ENCODE measurements at regions not wholly inside any gene's neighbourhood (a gene's known extent, or its start where the extent isn't known, plus 50 kb on each side); places are given as distances from the start of the nearest gene placed in this dataset.
"Not testable (repeated sequence)": the region's sequence is repeated elsewhere in the genome, so short reads cannot be mapped to it uniquely, and the experiment has no call there.

DNA sequence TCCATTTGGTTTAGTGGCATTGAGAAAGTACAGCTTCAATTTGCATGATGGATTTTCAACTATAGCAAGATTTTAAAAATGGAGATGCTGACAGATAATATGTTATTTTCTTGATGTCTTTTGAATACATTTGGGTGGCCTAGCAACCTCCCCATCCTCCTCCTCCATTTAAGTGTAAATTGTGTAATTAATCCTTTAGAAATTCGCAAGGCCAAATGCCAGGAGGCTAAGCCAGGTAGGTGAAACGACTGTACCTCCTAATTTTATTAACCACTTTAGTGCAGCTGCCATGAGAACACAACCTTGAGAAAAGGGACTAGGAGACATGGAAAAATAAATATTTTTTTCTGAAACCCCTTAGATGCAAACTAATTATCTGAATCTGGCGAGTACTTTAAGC lies 248.8 kb downstream of the MRPS30 start:
- no peak for DNase-seq (ENCODE audit: low read depth in 2 of 2)

DNA sequence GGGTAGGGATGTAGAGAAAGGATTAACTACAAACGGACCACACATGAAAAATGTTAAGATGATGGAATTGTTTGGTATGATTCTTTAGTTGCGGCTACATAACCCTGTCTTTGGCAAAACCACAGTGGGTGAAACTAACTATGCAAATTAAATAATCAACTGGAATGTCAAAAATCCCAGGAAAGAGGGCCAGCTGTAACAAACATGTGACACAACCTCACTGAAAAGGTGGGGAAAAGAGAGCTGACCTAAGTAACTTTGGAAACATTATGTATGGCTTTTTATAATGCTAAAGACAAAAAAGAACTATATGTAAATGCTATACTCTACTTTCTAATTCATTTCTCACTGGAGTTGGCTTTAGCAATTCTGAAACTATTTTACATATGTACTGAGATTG lies 252.0 kb downstream of the MRPS30 start:
- no peak for DNase-seq (ENCODE audit: low read depth in 2 of 2)

DNA sequence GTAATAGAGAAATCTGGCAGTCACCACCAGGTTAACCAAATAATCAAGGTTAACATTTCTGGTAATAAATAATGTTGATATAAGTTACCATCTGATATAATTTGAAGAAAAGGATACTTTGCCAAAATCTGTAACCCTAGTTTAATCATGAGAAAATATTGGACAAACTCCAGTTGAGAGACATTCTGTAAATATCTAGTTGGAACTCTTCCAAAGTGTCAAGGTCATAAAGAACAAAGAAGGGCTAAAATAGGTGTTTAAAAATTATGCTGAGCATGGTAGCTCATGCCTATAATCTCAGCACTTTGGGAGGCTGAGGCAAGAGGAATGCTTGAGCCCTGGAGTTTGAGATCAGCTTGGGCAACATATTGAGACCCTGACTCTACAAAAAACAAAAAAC lies 253.3 kb downstream of the MRPS30 start:
- no peak for DNase-seq (ENCODE audit: low read depth in 2 of 2)

DNA sequence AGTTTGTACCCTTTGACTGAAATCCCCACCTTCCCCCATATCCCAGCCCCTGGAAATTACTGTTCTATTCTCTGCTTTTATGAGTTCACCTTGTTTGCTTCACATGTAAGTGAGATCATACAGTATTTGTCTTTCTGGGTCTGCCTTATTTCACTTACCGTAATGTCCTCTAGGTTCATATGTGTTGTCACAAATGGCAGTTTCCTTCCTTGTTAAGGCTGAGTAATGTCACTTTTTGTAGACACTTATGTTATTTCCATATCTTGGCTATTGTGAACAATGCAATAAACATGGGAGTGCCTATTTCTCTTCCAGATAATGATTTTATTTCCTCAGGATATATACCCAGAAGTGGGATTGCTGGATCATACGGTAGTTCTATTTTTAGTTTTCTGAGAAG lies 272.3 kb downstream of the MRPS30 start:
- DNase-seq (ENCODE audit: low read depth in 2 of 2): no peak

DNA sequence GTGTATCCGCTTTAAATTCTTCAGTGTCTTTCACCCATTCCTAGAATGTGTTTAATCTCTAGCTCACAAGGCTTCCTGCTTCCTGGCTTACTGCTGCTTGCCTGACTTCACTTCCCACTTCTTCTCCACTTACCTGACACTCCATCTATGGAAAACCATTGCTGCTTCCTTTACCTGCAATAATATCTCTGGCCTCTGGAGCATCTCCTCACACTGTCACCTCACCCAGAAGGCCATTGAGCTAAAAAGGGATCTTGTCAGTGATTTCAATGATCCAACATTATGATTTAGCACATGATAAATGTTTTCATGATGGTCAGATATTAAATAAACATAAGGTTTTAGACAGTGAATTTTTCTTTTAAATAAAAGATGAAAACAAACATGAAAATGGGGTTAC lies 281.1 kb downstream of the MRPS30 start:
- DNase-seq (ENCODE audit: low read depth in 2 of 2): no peak

DNA sequence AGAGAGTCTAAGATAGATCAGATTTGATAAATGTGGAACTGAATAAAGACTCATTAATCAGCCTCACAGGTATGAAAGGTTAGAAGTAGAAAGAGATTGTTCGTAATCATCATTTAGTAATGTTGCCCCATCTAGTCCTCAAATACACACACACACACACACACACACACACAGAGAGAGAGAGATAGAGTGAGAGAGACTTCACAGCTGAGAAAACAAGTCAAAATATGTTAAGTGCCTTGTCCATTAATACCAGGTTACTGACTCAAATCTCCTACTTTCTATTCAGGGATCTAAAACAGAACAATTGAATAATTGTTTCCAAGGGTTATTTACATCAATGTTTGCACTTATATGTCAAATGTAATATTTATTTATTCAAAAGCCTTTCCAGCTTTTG lies 284.6 kb downstream of the MRPS30 start:
- DNase-seq (ENCODE audit: low read depth in 2 of 2): no peak

DNA sequence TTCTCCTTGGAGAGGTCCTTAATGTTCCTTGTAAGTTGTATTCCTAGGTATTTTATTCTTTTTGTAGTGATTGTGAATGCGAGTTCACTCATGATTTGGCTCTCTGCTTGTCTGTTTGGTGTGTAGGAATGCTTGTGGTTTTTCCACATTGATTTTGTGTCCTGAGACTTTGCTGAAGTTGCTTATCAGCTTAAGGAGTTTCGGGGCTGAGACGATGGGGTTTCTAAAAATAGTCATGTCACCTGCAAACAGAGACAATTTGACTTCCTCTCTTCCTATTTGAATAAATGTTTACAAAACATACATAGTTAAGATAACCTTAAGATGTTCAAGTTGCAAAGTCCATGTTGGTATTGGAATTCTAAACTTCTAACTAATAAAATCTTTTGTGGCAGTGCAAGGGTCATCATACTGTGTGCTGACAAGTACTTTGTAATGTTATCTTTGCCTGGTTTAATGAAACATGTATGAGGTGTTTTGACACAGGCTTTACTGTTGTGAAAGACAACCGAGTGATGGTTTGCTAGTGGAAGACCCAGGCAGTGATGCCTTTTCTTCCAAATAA lies 286.2 kb downstream of the MRPS30 start:
- no peak for DNase-seq (ENCODE audit: low read depth in 2 of 2)

DNA sequence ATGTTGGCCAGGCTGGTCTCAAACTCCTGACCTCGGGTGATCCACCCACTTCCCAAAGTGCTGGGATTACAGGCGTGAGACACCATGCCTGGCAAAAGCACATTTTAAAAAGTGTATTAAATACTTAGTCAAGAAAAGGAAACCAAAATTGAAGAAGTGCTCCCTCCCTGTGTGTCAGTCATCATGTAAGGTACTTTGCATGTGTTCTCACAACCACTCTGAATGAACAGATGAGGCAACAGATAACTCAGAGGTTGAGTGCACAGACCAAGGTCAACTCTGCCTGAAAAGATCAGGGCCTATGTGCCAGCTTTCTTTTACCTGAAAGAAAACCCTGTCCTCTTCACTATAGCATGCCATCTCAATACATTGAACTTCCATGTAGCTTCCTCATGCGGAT lies 289.7 kb downstream of the MRPS30 start:
- DNase-seq (ENCODE audit: low read depth in 2 of 2): no peak

DNA sequence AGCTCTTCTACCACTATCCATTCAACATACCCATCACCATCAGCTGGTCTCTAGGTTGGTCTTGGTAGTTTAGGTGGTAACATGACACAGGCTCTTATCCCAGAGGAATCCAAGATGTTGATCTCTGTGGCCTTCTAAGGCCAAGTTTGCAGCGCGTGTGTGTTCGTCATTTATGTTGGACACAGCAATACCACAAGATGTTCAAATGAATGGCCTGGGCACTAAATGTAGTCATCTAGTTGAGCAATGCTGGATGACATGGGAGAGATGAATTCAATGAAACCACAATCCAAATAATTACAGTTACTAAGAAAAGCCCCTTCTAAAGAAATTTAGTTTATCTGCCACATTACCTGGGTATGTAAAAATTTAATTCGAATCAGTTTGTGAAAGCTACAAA lies 292.4 kb downstream of the MRPS30 start:
- DNase-seq (ENCODE audit: low read depth in 2 of 2): no peak

DNA sequence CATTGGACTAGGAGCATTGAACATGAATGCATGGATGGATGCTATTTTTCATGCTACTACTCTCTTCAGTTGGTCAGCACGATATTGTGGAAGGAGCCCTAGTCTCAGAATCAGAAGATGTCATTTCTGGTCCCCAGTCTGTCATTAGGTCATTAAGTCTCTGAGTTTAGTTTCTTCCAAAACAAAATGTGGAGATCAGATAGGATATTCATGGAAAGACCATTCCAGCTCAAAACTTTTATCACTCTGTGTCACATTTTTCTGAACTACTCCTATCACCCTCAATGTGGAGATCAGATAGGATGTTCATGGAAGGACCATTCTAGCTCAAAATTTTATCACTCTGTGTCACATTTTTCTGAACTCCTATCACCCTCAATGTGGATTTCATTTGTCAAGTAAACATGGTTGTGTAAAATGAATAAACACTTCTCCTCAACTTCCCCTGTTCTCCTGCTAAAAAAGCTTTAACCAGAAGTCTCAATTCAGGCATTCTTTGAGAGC lies 296.8 kb downstream of the MRPS30 start:
- DNase-seq (ENCODE audit: low read depth in 2 of 2): no peak

DNA sequence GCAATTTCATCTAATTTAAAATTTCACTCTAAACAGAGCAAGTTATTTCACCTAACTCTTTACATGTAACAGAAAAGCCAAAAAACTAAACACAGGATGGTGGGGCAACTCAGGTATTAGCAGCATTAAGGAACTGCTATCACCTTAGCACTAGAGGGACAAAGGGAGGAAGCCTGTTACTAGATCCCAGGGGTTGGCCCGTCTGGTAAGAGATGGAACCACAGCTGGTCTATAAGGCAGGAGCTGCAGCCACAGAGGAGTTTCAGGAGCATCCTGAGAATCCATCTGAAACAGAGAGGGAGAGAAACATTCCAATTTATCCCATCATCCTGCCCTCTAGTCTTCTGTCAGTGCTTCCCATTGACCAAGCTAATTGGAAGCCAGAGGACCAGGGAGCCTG lies 300.3 kb downstream of the MRPS30 start:
- no peak for DNase-seq (ENCODE audit: low read depth in 2 of 2)

DNA sequence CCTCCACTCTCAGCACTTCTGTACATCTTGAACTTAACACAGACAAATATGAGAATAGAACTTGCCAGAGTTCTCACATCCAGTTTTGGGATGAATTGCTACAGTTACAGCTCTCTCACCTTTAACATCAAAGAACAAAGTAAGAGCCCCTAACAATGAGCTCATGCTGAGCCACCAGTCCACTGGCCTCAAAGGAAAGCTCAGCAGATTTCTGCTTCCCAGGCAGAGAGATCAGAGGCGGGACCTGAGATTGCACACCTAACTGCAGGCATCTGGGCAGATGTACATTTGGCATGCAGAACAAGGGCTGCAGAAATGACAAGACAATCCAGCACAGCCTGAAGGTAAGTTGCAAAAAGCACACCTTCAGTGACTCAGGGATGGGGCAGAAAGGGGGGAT lies 300.9 kb downstream of the MRPS30 start:
- DNase-seq (ENCODE audit: low read depth in 2 of 2): no peak

DNA sequence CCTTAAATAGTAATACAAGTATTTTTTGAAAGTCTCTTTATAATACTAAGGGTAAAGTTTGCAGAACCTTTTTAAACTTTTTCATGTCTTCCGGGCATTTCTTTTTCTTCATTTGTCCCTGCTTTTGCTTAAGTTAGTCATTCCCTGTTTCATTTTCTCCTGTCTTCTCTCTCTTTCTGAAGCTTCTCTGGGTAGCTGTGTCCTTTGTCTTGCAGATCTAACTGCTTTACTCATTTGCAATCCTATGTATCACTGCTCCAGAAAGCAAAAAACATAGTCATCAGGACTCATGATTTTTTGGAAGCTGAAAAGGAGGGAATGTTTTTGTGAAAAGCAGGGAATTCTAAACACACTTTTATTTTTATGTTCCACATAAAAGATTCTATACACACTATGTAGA lies 301.7 kb downstream of the MRPS30 start:
- no peak for DNase-seq (ENCODE audit: low read depth in 2 of 2)

DNA sequence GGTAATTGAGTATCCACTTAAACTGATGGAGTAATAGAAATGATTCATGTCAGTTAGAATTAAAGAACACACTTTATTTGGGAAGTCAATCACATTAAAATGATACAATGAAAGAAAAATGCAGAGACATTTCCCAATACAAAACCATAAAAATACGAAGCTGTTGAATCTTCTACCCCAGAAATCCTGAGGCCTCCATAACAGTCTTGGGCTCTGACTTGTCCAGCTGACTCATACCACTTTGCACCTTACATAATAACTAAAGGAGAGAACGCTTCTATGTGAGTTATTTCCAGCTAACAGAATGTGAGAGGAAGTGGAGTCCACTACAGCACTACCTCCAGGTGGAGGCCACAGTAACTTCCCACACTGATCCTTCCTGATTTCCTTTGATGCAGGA lies 305.0 kb downstream of the MRPS30 start:
- no peak for DNase-seq (ENCODE audit: low read depth in 2 of 2)

DNA sequence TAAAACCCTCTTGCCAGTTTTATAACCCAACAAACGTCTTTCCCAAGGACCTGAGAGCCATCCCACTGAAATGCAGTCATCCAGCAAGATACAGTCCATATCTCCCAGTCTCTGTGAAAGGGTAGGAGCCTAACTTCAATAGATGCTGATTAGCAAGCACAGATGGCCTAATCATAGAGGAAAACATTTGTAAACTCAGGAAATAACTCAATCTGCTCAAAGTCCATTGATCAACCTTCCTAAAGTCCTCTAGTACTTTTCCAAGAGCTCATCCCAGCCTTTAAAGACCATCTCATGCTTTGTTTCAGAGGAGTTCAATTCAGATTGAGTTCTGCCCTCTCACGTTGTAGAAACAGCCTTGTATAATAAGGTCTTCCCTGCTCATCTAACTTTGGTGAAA lies 324.2 kb downstream of the MRPS30 start:
- no peak for DNase-seq (ENCODE audit: low read depth in 2 of 2)

DNA sequence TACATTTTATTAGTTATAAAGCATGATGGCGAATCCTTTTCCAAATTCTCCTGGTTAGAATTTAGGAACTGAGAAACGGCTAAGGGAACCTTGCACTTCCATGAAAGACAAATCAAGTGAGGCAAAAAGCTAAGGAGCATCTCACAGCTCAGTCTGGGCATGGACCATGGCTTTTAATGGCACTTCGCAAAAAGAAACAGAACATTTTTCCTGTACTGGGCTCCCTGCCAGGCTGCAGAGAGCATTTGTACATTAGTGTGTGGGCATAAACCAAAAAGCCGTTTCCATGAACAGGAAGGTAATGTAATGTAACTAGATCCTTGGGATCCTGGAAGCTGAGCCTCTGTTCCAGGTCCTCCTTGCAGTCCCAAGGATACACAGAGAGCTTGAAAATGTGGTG lies 354.2 kb downstream of the MRPS30 start:
- DNase-seq (ENCODE audit: low read depth in 2 of 2): no peak

DNA sequence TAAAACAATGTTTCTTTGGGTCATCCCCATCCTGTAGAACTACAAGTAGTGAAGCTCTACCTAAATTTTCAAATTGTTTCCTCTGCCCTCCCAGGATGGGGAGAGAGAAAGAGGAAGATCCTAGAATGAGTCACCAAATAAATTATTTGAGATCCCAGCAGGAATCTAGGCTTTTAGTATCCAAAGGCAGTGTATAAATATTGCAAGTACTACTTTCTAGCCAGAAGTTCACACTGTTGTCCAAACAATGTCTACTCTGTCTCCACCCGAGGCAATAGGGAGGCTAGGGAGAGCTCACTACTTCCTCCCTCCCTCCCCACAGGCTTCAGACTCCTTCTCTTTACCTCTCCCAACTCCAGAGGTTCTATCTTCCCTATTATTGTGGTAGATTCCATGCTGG lies 362.8 kb downstream of the MRPS30 start:
- no peak for DNase-seq (ENCODE audit: low read depth in 2 of 2)

DNA sequence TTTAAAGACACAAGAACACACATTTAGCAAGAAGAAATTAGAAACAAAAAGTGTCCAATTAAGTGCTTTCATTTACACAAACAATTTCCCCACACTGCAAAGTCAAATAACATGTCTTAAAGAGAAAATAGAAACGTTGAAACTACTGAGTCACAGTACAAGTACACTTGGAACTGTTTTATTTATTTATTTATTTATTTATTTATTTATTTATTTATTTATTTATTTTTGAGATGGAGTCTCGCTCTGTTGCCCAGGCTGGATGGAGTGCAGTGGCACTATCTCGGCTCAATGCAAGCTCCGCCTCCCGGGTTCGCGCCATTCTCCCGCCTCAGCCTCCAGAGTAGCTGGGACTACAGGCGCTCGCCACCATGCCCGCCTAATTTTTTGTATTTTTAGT lies 363.9 kb downstream of the MRPS30 start:
- not testable (repeated sequence) for DNase-seq (ENCODE audit: low read depth in 2 of 2)

DNA sequence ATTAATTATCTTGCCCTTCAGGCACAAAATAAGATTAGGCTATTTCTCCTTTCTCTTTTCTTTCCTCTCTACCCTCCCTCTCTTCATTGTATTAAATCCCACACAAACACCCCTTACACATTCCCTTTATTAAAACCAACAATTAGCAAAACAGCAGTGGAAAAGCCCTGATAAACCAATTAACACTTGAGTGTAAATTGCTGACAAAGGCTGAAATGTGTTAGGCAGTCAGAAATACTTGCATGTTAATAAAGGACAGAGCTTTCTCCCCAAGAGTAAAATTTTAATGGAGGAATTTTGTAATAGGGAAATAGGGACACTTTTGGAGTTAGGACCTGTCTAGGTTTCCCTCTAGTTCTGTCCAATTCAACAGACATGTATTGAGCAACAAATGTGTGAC lies 370.9 kb downstream of the MRPS30 start:
- DNase-seq (ENCODE audit: low read depth in 2 of 2): no peak

DNA sequence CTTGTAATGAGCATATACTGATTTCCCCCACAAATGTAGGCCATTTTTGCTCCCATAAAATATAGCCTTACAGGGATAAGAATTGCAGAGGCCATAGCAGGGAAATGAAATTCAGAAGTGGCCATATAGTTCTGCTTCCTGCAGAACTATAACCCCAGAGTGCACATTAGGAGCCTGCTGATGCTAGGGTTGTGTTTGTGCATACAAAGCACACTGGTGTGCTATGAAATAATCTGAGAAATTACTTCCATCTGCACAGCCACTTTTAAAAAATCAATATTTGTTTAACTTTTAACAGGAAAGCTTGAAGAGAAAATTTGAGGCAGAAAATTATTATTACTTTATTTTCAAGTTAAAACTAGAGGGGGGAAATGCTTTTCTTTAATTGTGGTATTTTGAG lies 380.3 kb downstream of the MRPS30 start:
- no peak for DNase-seq (ENCODE audit: low read depth in 2 of 2)

DNA sequence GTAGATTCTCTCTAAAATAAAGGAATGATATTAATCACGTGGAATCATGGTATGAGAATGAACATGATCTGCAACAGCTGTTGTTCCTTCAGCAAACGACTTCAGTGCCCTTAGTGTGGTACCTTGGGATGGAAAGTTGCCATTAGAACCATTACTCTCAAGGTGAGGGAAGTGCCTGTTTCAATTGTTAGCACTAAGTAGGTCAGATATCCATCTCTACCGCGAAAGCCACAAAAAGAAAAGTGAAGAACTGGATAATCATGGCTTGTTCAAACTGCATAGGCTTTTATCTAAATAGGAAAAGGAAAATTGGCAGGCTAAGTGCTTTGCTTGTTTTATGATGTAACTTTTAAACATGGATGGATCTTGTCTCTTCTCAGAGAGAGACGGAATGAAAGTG lies 380.7 kb downstream of the MRPS30 start:
- DNase-seq (ENCODE audit: low read depth in 2 of 2): no peak

DNA sequence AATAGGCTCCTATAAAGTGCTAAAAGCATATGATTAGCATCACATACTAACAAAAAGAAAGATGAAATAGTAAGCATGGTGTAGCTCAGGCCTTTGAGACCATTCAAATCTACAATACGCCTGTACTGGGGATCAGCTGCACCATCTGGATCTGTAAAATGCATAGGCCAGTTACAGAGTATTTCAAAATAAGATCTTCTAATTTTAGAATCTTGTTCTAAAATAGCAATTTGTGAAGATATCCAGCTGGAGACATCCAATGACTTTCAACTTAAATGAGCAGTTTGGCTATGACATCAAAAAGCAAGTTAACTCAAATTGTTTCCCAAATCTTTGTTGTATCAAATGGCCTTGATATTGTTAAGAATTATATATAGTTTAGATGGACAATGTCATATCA lies 386.3 kb downstream of the MRPS30 start:
- no peak for DNase-seq (ENCODE audit: low read depth in 2 of 2)

Data from fibroblast of skin of left biceps (primary cell).